ENCODE measurements at regions not wholly inside any gene's neighbourhood (a gene's known extent, or its start where the extent isn't known, plus 50 kb on each side); places are given as distances from the start of the nearest gene placed in this dataset.

- no peak for DNase-seq (ENCODE audit: low read depth in 3 of 3, low spot score in 2 of 3)
These were observed 147.5 kb upstream of the OBI1 start for GRCh38 chr13:78806457-78806856.

GRCh38 chr13:78802912-78803311 lies 144.0 kb upstream of the OBI1 start:
- DNase-seq (ENCODE audit: low read depth in 3 of 3, low spot score in 2 of 3): no peak

GRCh38 chr13:78787190-78787589 lies 128.2 kb upstream of the OBI1 start:
- DNase-seq (ENCODE audit: low read depth in 3 of 3, low spot score in 2 of 3): no peak

GRCh38 chr13:78786459-78786858 lies 127.5 kb upstream of the OBI1 start:
- no peak for DNase-seq (ENCODE audit: low read depth in 3 of 3, low spot score in 2 of 3)

- DNase-seq (ENCODE audit: low read depth in 3 of 3, low spot score in 2 of 3): no peak
These were observed 126.8 kb upstream of the OBI1 start for GRCh38 chr13:78785764-78786163.

- DNase-seq (ENCODE audit: low read depth in 3 of 3, low spot score in 2 of 3): no peak
These were observed 125.2 kb upstream of the OBI1 start for GRCh38 chr13:78784014-78784750.

- DNase-seq (ENCODE audit: low read depth in 3 of 3, low spot score in 2 of 3): no peak
These were observed 121.8 kb upstream of the OBI1 start for GRCh38 chr13:78780708-78781107.

- no peak for DNase-seq (ENCODE audit: low read depth in 3 of 3, low spot score in 2 of 3)
These were observed 120.7 kb upstream of the OBI1 start for GRCh38 chr13:78779608-78780007.

- DNase-seq (ENCODE audit: low read depth in 3 of 3, low spot score in 2 of 3): no peak
These were observed 119.0 kb upstream of the OBI1 start for GRCh38 chr13:78777976-78778375.

GRCh38 chr13:78777396-78777795 lies 118.4 kb upstream of the OBI1 start:
- DNase-seq (ENCODE audit: low read depth in 3 of 3, low spot score in 2 of 3): no peak

GRCh38 chr13:78772933-78773332 lies 114.0 kb upstream of the OBI1 start:
- no peak for DNase-seq (ENCODE audit: low read depth in 3 of 3, low spot score in 2 of 3)

GRCh38 chr13:78770601-78771000 lies 111.6 kb upstream of the OBI1 start:
- DNase-seq (ENCODE audit: low read depth in 3 of 3, low spot score in 2 of 3): no peak

- no peak for DNase-seq (ENCODE audit: low read depth in 3 of 3, low spot score in 2 of 3)
These were observed 110.0 kb upstream of the OBI1 start for GRCh38 chr13:78768950-78769349.

GRCh38 chr13:78764665-78765064 lies 105.7 kb upstream of the OBI1 start:
- no peak for DNase-seq (ENCODE audit: low read depth in 3 of 3, low spot score in 2 of 3)

GRCh38 chr13:78762825-78763224 lies 103.9 kb upstream of the OBI1 start:
- no peak for DNase-seq (ENCODE audit: low read depth in 3 of 3, low spot score in 2 of 3)

GRCh38 chr13:78759704-78760103 lies 100.7 kb upstream of the OBI1 start:
- DNase-seq (ENCODE audit: low read depth in 3 of 3, low spot score in 2 of 3): no peak

- no peak for DNase-seq (ENCODE audit: low read depth in 3 of 3, low spot score in 2 of 3)
These were observed 99.6 kb upstream of the OBI1 start for GRCh38 chr13:78758549-78758948.

GRCh38 chr13:78753435-78753834 lies 94.5 kb upstream of the OBI1 start:
- DNase-seq (ENCODE audit: low read depth in 3 of 3, low spot score in 2 of 3): no peak

GRCh38 chr13:78750735-78751134 lies 91.8 kb upstream of the OBI1 start:
- no peak for DNase-seq (ENCODE audit: low read depth in 3 of 3, low spot score in 2 of 3)

- no peak for DNase-seq (ENCODE audit: low read depth in 3 of 3, low spot score in 2 of 3)
These were observed 85.0 kb upstream of the OBI1 start for GRCh38 chr13:78743973-78744372.

- DNase-seq (ENCODE audit: low read depth in 3 of 3, low spot score in 2 of 3): no peak
These were observed 83.7 kb upstream of the OBI1 start for GRCh38 chr13:78742659-78743058.

- no peak for DNase-seq (ENCODE audit: low read depth in 3 of 3, low spot score in 2 of 3)
These were observed 77.2 kb upstream of the OBI1 start for GRCh38 chr13:78736142-78736541.

GRCh38 chr13:78732445-78733017 lies 73.6 kb upstream of the OBI1 start:
- no peak for DNase-seq (ENCODE audit: low read depth in 3 of 3, low spot score in 2 of 3)
